ENCODE measurements at regions not wholly inside any gene's neighbourhood (a gene's known extent, or its start where the extent isn't known, plus 50 kb on each side); places are given as distances from the start of the nearest gene placed in this dataset.

DNA sequence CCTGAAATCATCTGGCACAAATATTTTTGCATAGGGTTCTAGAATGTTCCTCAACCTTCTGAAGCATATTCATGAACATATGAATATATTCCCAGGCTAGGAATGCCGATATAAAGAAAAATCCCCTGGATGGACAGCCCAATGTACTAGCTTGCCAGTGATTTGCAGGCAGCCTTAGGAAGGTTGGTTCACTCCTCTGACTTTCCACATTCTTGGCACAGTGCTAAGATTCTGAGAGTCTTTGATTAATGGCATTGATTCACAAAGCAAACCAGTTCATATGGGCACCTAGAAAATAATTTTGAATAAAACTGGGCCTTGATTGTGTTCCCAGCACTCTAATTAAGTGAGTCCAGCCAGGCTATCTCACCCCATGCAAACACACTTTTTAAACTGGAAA, 56.9 kb upstream of the ENPP4 start:
- no peaks in the 10 kb centered on the region for H3K79me1 ChIP-seq (replicated peaks; ENCODE audit: low read length, poor library complexity, severe bottlenecking)
- WGBS = 73% methylated on average over 1 of the region's 1 CpG
- no peak overlapping the region for H4K91ac ChIP-seq (ENCODE audit: low read length)
- H3K18ac ChIP-seq (ENCODE audit: low read depth in 1 of 2, low read length in 2 of 2) = no peak overlapping the region
- H3K27ac ChIP-seq (ENCODE audit: low read length, poor library complexity, severe bottlenecking) = no peak overlapping the region
- H3K23ac ChIP-seq (ENCODE audit: low read length in 2 of 2) = no peak overlapping the region
- no peak overlapping the region for H2BK15ac ChIP-seq (ENCODE audit: low read depth, poor library complexity, severe bottlenecking)
- H4K8ac ChIP-seq (ENCODE audit: low read length) = no peak overlapping the region
- no peak for DNase-seq
- H3K4me3 ChIP-seq (ENCODE audit: insufficient read depth in 1 of 2, low read depth in 1 of 2, low read length in 2 of 2) = no peak overlapping the region
- H3K4me1 ChIP-seq (ENCODE audit: control insufficient read depth, insufficient read depth, low read depth, low read length) = no peaks in the 10 kb centered on the region
- H3K9ac ChIP-seq (ENCODE audit: low read length) = no peak overlapping the region
- no peaks in the 10 kb centered on the region for H3K9me3 ChIP-seq (ENCODE audit: control insufficient read depth, low read length)
- no peak overlapping the region for H2AFZ ChIP-seq (ENCODE audit: low read depth, low read length)
- H3K27me3 ChIP-seq (ENCODE audit: control insufficient read depth in 1 of 2, insufficient read depth in 1 of 2, low read length in 2 of 2) = peaks cover 0 to 11% of the 10 kb centered on the region in 2 experiments
- no peak overlapping the region for H2BK12ac ChIP-seq (ENCODE audit: low read length in 2 of 2)
- H2BK120ac ChIP-seq (ENCODE audit: low read depth, low read length) = no peak overlapping the region
- no peak overlapping the region for H3K14ac ChIP-seq (ENCODE audit: low read length in 2 of 2)
- H3K4me2 ChIP-seq (ENCODE audit: low read length, poor library complexity, severe bottlenecking) = no peak overlapping the region
- H3K4ac ChIP-seq (ENCODE audit: low read depth in 1 of 2, low read length in 2 of 2) = no peak overlapping the region
- no peak overlapping the region for H2BK5ac ChIP-seq (ENCODE audit: low read depth, low read length, poor library complexity, severe bottlenecking)
- no peak overlapping the region for H2AK5ac ChIP-seq (ENCODE audit: low read length, severe bottlenecking)
- no peaks in the 10 kb centered on the region for H3K36me3 ChIP-seq (ENCODE audit: control insufficient read depth in 1 of 2, insufficient read depth in 2 of 2, low read depth in 1 of 2, low read length in 2 of 2)

DNA sequence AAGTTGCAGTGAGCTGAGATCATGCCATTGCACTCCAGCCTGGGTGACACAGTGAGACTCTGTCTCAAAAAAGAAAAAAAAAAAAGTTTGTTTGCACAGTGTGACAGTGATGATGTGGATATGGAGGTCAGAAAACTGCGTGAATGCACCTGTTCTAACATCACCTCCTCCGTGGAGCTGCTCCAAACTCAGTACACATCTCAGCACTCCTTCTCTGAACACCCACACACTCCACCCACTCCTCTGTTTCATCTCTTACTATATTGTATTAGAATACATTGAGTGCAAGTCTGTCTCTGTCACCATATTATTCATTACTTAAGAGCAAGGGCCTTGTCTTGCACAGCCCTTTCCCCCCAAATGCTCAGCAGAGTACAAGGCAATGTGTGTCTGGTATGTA, 51.5 kb upstream of the ENPP4 start:
- H2BK12ac ChIP-seq (ENCODE audit: low read length in 2 of 2) = no peak overlapping the region
- no peak overlapping the region for H3K4ac ChIP-seq (ENCODE audit: low read depth in 1 of 2, low read length in 2 of 2)
- no peak overlapping the region for H2AK5ac ChIP-seq (ENCODE audit: low read length, severe bottlenecking)
- H3K23ac ChIP-seq (ENCODE audit: low read length in 2 of 2) = no peak overlapping the region
- no peaks in the 10 kb centered on the region for H3K79me1 ChIP-seq (replicated peaks; ENCODE audit: low read length, poor library complexity, severe bottlenecking)
- H3K4me3 ChIP-seq (ENCODE audit: insufficient read depth in 1 of 2, low read depth in 1 of 2, low read length in 2 of 2) = no peak overlapping the region
- H2BK15ac ChIP-seq (ENCODE audit: low read depth, poor library complexity, severe bottlenecking) = no peak overlapping the region
- H3K36me3 ChIP-seq (ENCODE audit: control insufficient read depth in 1 of 2, insufficient read depth in 2 of 2, low read depth in 1 of 2, low read length in 2 of 2) = no peaks in the 10 kb centered on the region
- no peak overlapping the region for H3K9ac ChIP-seq (ENCODE audit: low read length)
- H3K14ac ChIP-seq (ENCODE audit: low read length in 2 of 2) = no peak overlapping the region
- H2BK5ac ChIP-seq (ENCODE audit: low read depth, low read length, poor library complexity, severe bottlenecking) = no peak overlapping the region
- H4K91ac ChIP-seq (ENCODE audit: low read length) = no peak overlapping the region
- no peak overlapping the region for H4K8ac ChIP-seq (ENCODE audit: low read length)
- H3K4me1 ChIP-seq (ENCODE audit: control insufficient read depth, insufficient read depth, low read depth, low read length) = no peaks in the 10 kb centered on the region
- H3K27ac ChIP-seq (ENCODE audit: low read length, poor library complexity, severe bottlenecking) = no peak overlapping the region
- H3K4me2 ChIP-seq (ENCODE audit: low read length, poor library complexity, severe bottlenecking) = no peak overlapping the region
- H2BK120ac ChIP-seq (ENCODE audit: low read depth, low read length) = no peak overlapping the region
- no peak overlapping the region for H3K18ac ChIP-seq (ENCODE audit: low read depth in 1 of 2, low read length in 2 of 2)
- H2AFZ ChIP-seq (ENCODE audit: low read depth, low read length) = no peak overlapping the region
- H3K27me3 ChIP-seq (ENCODE audit: control insufficient read depth in 1 of 2, insufficient read depth in 1 of 2, low read length in 2 of 2) = peaks cover 0 to 8% of the 10 kb centered on the region in 2 experiments
- no peak for DNase-seq
- H3K9me3 ChIP-seq (ENCODE audit: control insufficient read depth, low read length) = no peaks in the 10 kb centered on the region
- WGBS = no CpG with 5 or more reads among the region's 2 CpGs

DNA sequence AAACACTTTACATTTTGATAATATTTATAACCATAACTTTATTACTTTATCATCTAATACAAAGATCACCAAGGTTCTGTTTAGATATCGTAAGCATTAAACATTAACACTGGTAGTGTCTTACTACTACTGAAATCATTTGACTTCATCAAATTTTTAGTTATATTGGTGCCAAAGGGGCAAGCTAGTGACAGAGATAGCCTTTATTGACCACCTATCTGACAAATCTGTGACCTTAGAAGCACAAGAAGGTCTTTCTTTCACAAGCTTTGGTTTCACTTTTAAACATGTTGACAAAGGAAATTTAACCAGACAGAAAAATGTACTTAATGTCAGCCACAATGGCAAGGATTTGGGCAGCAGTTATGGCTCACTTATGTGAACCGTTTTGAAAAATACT, 50.7 kb upstream of the ENPP4 start:
- WGBS = 85% methylated on average over 2 of the region's 2 CpGs

More for the DNA sequence above, 50.7 kb upstream of the ENPP4 start:
- Histone ChIP-seq H3K4me1 (ENCODE audit: control insufficient read depth, insufficient read depth, low read depth, low read length) (no peaks in the 10 kb centered on the region), H3K14ac (ENCODE audit: low read length in 2 of 2) (no peak overlapping the region), H3K4me2 (ENCODE audit: low read length, poor library complexity, severe bottlenecking) (no peak overlapping the region), H3K36me3 (ENCODE audit: control insufficient read depth in 1 of 2, insufficient read depth in 2 of 2, low read depth in 1 of 2, low read length in 2 of 2) (no peaks in the 10 kb centered on the region), H2BK120ac (ENCODE audit: low read depth, low read length) (no peak overlapping the region), H3K27ac (ENCODE audit: low read length, poor library complexity, severe bottlenecking) (no peak overlapping the region), H3K79me1 (replicated peaks; ENCODE audit: low read length, poor library complexity, severe bottlenecking) (no peaks in the 10 kb centered on the region), H3K23ac (ENCODE audit: low read length in 2 of 2) (no peak overlapping the region), H2BK15ac (ENCODE audit: low read depth, poor library complexity, severe bottlenecking) (no peak overlapping the region), H3K9me3 (ENCODE audit: control insufficient read depth, low read length) (no peaks in the 10 kb centered on the region), H4K8ac (ENCODE audit: low read length) (peak overlapping the region; percentile 41), H3K18ac (ENCODE audit: low read depth in 1 of 2, low read length in 2 of 2) (no peak overlapping the region), H3K4ac (ENCODE audit: low read depth in 1 of 2, low read length in 2 of 2) (no peak overlapping the region), H3K9ac (ENCODE audit: low read length) (no peak overlapping the region), H2BK5ac (ENCODE audit: low read depth, low read length, poor library complexity, severe bottlenecking) (no peak overlapping the region), H2AK5ac (ENCODE audit: low read length, severe bottlenecking) (no peak overlapping the region), H3K4me3 (ENCODE audit: insufficient read depth in 1 of 2, low read depth in 1 of 2, low read length in 2 of 2) (no peak overlapping the region), H2BK12ac (ENCODE audit: low read length in 2 of 2) (no peak overlapping the region), H4K91ac (ENCODE audit: low read length) (no peak overlapping the region), H3K27me3 (ENCODE audit: control insufficient read depth in 1 of 2, insufficient read depth in 1 of 2, low read length in 2 of 2) (peaks cover 0 to 8% of the 10 kb centered on the region in 2 experiments), H2AFZ (ENCODE audit: low read depth, low read length) (no peak overlapping the region)
- DNase-seq = no peak

Measured in mesenchymal stem cell (in vitro differentiated cells and primary cell).